Prostate gland (tissue), 2 donors: ENCODE measurements at regions not wholly inside any gene's neighbourhood (a gene's known extent, or its start where the extent isn't known, plus 50 kb on each side); places are given as distances from the start of the nearest gene placed in this dataset.

Experiments used
- POLR2A ChIP-seq: fragments of 450-650 bp; IDR thresholded peaks from one replicate; pipeline ENCODE4 v1.6.1; 2016; ENCODE audit warnings: antibody characterized with exemption, mild to moderate bottlenecking
- POLR2AphosphoS5 ChIP-seq: sonication (generic); formaldehyde crosslinking; IDR thresholded peaks from one replicate; pipeline ENCODE4 v1.6.1; 2017; ENCODE audit warnings: antibody characterized with exemption
- TF ChIP-seq, protein P1 (sequence below), 4 experiments: fragments of 200-600 bp in 2 of 4; fragments of 450-650 bp in 2 of 4; sonication (generic) in 2 of 4; IDR thresholded peaks; 1 replicate in 3 of 4; 2 replicates in 1 of 4; pipeline ENCODE4 v1.5.1; 2016 to 2019; ENCODE audit warnings: antibody characterized with exemption in 4 of 4, mild to moderate bottlenecking in 2 of 4, moderate library complexity in 2 of 4

DNA sequence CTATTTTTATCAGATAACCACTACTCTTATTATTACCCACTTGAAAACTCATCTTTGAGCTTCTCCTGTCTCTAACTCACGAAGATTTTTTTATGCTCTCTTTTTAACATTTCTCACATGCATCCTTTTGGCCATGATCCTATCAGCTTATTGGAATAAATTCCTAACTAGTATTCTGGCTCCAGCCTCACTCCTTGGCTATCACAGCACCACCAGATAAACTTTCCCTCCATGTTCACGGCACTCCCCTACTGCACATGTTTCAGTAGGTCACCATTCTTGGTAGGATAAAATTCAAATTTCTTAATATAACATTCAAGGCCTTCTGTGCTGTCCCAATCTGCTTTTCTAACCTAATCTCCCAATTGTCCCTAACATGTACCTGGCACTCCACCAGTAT lies 186.6 kb upstream of the UBASH3B start:
- TF ChIP-seq, protein P1, sequence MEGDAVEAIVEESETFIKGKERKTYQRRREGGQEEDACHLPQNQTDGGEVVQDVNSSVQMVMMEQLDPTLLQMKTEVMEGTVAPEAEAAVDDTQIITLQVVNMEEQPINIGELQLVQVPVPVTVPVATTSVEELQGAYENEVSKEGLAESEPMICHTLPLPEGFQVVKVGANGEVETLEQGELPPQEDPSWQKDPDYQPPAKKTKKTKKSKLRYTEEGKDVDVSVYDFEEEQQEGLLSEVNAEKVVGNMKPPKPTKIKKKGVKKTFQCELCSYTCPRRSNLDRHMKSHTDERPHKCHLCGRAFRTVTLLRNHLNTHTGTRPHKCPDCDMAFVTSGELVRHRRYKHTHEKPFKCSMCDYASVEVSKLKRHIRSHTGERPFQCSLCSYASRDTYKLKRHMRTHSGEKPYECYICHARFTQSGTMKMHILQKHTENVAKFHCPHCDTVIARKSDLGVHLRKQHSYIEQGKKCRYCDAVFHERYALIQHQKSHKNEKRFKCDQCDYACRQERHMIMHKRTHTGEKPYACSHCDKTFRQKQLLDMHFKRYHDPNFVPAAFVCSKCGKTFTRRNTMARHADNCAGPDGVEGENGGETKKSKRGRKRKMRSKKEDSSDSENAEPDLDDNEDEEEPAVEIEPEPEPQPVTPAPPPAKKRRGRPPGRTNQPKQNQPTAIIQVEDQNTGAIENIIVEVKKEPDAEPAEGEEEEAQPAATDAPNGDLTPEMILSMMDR (IDR thresholded peaks at IDR 0.05) = no peak
- TF ChIP-seq POLR2AphosphoS5 = no peak
- TF ChIP-seq POLR2A = no peak
